ENCODE measurements at regions not wholly inside any gene's neighbourhood (a gene's known extent, or its start where the extent isn't known, plus 50 kb on each side); places are given as distances from the start of the nearest gene placed in this dataset.

DNA sequence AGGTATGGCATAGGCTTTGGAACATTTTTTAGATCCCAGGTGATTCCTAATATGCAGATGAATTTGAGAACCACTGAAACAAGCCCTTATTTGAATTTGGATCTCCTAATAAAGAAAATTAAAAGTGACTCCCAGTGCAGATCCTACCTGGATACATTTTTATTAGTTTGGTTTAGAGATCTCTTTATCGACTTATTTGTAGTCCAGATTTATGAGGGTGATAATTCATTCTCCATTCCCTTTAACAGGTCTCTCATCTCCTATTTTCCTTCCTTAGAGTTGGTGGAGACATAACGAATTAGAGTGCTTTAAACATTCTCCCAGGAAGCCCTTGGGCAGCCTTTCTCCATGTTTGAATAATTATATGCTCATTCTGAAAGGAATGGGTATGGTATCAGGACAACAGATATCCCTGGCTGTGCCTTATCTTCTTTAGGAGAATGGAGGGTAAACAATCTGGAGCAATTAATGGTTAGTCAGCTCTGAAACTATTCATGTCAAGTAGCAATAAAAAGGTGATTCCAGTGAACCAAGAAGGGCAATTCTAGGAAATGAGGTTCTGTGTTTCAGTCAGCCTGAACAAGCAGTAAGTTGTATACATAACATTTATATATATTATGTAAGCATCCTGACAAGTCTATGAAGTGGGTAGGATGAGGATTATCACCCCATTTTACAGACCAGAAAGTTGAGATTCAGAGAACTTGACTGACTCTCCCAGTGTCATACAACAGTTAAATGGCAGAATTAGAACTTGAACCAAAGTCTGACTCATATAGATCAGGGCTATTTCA lies 53.9 kb upstream of the RCE1 start:
- in situ Hi-C loops (cut with HindIII; ENCODE audit: low pct_unique_long_range_greater_than_20kb, low sequenced_read_pairs), result no loop called here
- ATAC-seq, result peak; percentile 81
- ChIA-PET POLR2A (interaction anchor here (0.6 kb wide), 1 partner anchor 108 kb away, joined by 8 read pairs; no protein-coding TSS in a partner anchor), CTCF (interaction anchor here (0.7 kb wide), 1 partner anchor 105 kb away, joined by 3 read pairs; no protein-coding TSS in a partner anchor)
- no peaks in the 10 kb centered on the region for H3K9me3 ChIP-seq (ENCODE audit: control insufficient read depth, insufficient read depth, low read depth, low read length)
- no peaks in the 10 kb centered on the region for H3K36me3 ChIP-seq (ENCODE audit: control insufficient read depth, insufficient read depth, low read length)
- no peak overlapping the region for H3K27ac ChIP-seq (ENCODE audit: low read length)
- DNase-seq (ENCODE audit: low read depth, low spot score), result peak; percentile 39
- H3K4me1 ChIP-seq (ENCODE audit: control insufficient read depth, insufficient read depth, low read length), result peaks cover 18% of the 10 kb centered on the region
- BruUV-seq (replicated peaks), result TSS peak; percentile 58
- TF ChIP-seq, protein P1, sequence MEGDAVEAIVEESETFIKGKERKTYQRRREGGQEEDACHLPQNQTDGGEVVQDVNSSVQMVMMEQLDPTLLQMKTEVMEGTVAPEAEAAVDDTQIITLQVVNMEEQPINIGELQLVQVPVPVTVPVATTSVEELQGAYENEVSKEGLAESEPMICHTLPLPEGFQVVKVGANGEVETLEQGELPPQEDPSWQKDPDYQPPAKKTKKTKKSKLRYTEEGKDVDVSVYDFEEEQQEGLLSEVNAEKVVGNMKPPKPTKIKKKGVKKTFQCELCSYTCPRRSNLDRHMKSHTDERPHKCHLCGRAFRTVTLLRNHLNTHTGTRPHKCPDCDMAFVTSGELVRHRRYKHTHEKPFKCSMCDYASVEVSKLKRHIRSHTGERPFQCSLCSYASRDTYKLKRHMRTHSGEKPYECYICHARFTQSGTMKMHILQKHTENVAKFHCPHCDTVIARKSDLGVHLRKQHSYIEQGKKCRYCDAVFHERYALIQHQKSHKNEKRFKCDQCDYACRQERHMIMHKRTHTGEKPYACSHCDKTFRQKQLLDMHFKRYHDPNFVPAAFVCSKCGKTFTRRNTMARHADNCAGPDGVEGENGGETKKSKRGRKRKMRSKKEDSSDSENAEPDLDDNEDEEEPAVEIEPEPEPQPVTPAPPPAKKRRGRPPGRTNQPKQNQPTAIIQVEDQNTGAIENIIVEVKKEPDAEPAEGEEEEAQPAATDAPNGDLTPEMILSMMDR (IDR thresholded peaks at IDR 0.05), result no peak
- TF ChIP-seq POLR2AphosphoS5 (IDR thresholded peaks at IDR 0.05; ENCODE audit: low read depth, low read length) (no peak), SIN3A (IDR thresholded peaks at IDR 0.05; ENCODE audit: borderline replicate concordance, insufficient read depth, low read depth, low read length) (no peak), TCF7L2 (IDR thresholded peaks at IDR 0.05; ENCODE audit: low read depth, low read length) (0 out of 2 replicates have a peak, but pooled peaks have one; percentile 55)
- TF ChIP-seq, protein P2, sequence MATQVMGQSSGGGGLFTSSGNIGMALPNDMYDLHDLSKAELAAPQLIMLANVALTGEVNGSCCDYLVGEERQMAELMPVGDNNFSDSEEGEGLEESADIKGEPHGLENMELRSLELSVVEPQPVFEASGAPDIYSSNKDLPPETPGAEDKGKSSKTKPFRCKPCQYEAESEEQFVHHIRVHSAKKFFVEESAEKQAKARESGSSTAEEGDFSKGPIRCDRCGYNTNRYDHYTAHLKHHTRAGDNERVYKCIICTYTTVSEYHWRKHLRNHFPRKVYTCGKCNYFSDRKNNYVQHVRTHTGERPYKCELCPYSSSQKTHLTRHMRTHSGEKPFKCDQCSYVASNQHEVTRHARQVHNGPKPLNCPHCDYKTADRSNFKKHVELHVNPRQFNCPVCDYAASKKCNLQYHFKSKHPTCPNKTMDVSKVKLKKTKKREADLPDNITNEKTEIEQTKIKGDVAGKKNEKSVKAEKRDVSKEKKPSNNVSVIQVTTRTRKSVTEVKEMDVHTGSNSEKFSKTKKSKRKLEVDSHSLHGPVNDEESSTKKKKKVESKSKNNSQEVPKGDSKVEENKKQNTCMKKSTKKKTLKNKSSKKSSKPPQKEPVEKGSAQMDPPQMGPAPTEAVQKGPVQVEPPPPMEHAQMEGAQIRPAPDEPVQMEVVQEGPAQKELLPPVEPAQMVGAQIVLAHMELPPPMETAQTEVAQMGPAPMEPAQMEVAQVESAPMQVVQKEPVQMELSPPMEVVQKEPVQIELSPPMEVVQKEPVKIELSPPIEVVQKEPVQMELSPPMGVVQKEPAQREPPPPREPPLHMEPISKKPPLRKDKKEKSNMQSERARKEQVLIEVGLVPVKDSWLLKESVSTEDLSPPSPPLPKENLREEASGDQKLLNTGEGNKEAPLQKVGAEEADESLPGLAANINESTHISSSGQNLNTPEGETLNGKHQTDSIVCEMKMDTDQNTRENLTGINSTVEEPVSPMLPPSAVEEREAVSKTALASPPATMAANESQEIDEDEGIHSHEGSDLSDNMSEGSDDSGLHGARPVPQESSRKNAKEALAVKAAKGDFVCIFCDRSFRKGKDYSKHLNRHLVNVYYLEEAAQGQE (IDR thresholded peaks at IDR 0.05; ENCODE audit: insufficient read depth in 1 of 2, low read depth in 2 of 2, low read length in 1 of 2), result no peak
- intact Hi-C loops (cut with micrococcal nuclease; ENCODE audit: unreplicated experiment), result no loop called here
- H3K4me3 ChIP-seq (ENCODE audit: low read depth in 2 of 2, low read length in 2 of 2), result no peak overlapping the region
- no peaks in the 10 kb centered on the region for H3K27me3 ChIP-seq (ENCODE audit: control insufficient read depth, insufficient read depth, low read length)

DNA sequence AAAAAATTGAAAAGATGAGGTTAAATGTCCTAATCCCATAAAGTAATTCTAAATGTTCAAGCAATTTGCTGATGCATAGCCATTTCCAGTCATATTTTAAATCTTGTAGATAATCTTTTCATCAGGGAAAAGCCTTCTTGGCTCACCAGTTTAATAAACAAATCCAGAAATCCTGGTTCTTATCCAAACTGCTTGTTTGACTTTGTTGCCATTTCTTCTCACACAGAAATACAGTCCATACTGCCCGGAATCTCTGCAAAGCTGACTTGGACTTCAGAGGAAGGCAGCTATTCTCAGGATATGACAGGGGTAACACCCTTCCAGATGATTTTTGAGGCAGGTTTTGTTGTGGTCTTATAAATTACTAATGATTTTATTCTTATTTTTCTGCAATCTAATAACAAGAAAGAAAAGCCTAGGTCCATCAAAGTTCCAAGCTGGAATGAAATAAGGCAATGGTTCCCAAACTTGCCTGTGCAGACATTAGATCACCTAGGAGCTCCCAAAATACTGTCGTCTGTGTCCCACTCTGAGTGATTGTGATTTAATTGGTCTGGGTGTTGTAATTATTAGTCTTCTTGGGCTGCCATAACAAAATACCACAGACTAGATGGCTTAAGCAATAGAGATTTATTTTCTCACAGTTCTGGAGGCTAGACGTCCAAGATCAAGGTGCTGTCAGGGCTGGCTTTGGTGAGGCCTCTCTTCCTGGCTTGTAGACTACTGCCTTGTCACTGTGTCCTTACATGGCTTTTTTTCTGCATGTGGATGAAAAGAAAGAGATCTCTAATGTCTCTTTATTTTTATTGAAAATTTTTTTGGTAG lies 55.1 kb upstream of the RCE1 start:
- DNase-seq (ENCODE audit: low read depth, low spot score), result no peak
- CTCF ChIA-PET, result no interaction called here
- BruUV-seq (replicated peaks), result no TSS peak
- POLR2A ChIA-PET, result no interaction called here
- intact Hi-C loops (cut with micrococcal nuclease; ENCODE audit: unreplicated experiment), result no loop called here
- H3K36me3 ChIP-seq (ENCODE audit: control insufficient read depth, insufficient read depth, low read length), result no peaks in the 10 kb centered on the region
- H3K27ac ChIP-seq (ENCODE audit: low read length), result peak overlapping the region; percentile 32; the same call in 1 of the 2 replicates
- no peak for ATAC-seq
- no peaks in the 10 kb centered on the region for H3K27me3 ChIP-seq (ENCODE audit: control insufficient read depth, insufficient read depth, low read length)
- in situ Hi-C loops (cut with HindIII; ENCODE audit: low pct_unique_long_range_greater_than_20kb, low sequenced_read_pairs), result no loop called here
- no peaks in the 10 kb centered on the region for H3K9me3 ChIP-seq (ENCODE audit: control insufficient read depth, insufficient read depth, low read depth, low read length)
- H3K4me1 ChIP-seq (ENCODE audit: control insufficient read depth, insufficient read depth, low read length), result peaks cover 18% of the 10 kb centered on the region
- H3K4me3 ChIP-seq (ENCODE audit: low read depth in 2 of 2, low read length in 2 of 2), result no peak overlapping the region
- no peak for TF ChIP-seq POLR2AphosphoS5 (IDR thresholded peaks at IDR 0.05; ENCODE audit: low read depth, low read length)
- TF ChIP-seq TCF7L2 (IDR thresholded peaks at IDR 0.05; ENCODE audit: low read depth, low read length), result no peak
- TF ChIP-seq, protein P2 (IDR thresholded peaks at IDR 0.05; ENCODE audit: insufficient read depth in 1 of 2, low read depth in 2 of 2, low read length in 1 of 2), result no peak
- no peak for TF ChIP-seq SIN3A (IDR thresholded peaks at IDR 0.05; ENCODE audit: borderline replicate concordance, insufficient read depth, low read depth, low read length)
- TF ChIP-seq, protein P1 (IDR thresholded peaks at IDR 0.05), result no peak

Data from Panc1 (cell line).